Breast epithelium (tissue), 3 donors: ENCODE measurements at regions not wholly inside any gene's neighbourhood (a gene's known extent, or its start where the extent isn't known, plus 50 kb on each side); places are given as distances from the start of the nearest gene placed in this dataset.

Source experiments
- CTCF ChIP-seq, 3 donors: fragments of 450-650 bp; IDR thresholded peaks; one replicate each; pipeline ENCODE4 v1.5.1; 2016 to 2017; ENCODE audit warnings: antibody characterized with exemption in 3 of 3, mild to moderate bottlenecking in 3 of 3, moderate library complexity in 3 of 3
- POLR2A ChIP-seq: fragments of 450-650 bp; IDR thresholded peaks from one replicate; pipeline ENCODE4 v1.6.1; 2016; ENCODE audit warnings: antibody characterized with exemption, mild to moderate bottlenecking, moderate library complexity
- POLR2AphosphoS5 ChIP-seq, 3 donors: sonication (generic); formaldehyde crosslinking; IDR thresholded peaks; one replicate each; pipeline ENCODE4 v1.6.1; 2017; ENCODE audit warnings: antibody characterized with exemption in 3 of 3

- TF ChIP-seq CTCF (IDR thresholded peaks at IDR 0.05) (no peak), POLR2A (no peak), POLR2AphosphoS5 (IDR thresholded peaks at IDR 0.05) (no peak)
These were observed 450.3 kb upstream of the ZP4 start for GRCh38 chr1:238340989-238341388.
